ENCODE measurements at regions not wholly inside any gene's neighbourhood (a gene's known extent, or its start where the extent isn't known, plus 50 kb on each side); places are given as distances from the start of the nearest gene placed in this dataset.

GRCh38 chr15:98523912-98524662, 124.3 kb upstream of the IGF1R start:
- TF ChIP-seq GATA3 (IDR thresholded peaks at IDR 0.05; ENCODE audit: low read depth, low read length) (no peak), GATA2 (IDR thresholded peaks at IDR 0.05; ENCODE audit: low read depth, low read length) (no peak)

DNA sequence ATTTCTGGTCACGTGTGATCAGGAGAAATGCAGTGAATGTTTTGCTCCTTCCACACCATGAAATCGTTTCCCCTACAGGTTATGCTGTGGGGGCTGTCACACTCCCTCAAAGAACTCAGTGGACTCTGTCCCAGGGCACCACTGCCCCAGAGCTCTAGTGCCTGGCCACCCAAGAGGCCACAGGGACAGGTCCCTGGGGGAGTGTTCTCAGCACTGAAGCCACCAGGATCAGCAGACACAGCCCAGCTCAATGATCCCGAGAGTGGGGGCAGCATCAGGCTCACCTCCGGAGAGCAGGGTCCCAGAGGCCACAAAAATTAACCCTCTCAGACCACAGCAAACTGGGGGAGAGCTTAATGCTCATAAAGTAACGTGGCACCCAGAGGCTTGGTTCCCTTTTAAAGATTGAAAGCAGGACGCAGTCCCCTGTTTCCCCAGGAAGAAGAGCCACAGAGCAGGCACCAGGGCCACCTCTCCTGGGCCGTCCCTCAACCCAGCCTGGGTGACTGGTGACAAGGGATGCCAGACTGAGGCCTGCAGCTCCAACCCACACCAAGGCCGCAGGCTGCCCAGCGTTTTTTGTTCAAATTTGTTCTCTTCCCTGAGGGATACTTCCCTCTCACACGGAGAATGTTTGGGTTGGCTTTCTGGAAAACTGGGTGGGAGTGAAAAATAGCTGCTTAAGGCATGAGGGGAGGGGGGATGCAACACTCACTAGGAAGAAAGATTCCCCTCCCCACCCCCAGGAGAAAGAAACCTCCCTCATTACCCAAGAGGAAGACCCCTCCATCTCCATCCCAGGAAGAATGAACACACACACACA, 123.3 kb upstream of the IGF1R start:
- TF ChIP-seq GATA3 (IDR thresholded peaks at IDR 0.05; ENCODE audit: low read depth, low read length) (no peak), GATA2 (IDR thresholded peaks at IDR 0.05; ENCODE audit: low read depth, low read length) (no peak)

GRCh38 chr15:98525661-98526001, 122.7 kb upstream of the IGF1R start:
- TF ChIP-seq GATA3 (IDR thresholded peaks at IDR 0.05; ENCODE audit: low read depth, low read length) (no peak), GATA2 (IDR thresholded peaks at IDR 0.05; ENCODE audit: low read depth, low read length) (no peak)

- TF ChIP-seq GATA3 (IDR thresholded peaks at IDR 0.05; ENCODE audit: low read depth, low read length): no peak
- no peak for TF ChIP-seq GATA2 (IDR thresholded peaks at IDR 0.05; ENCODE audit: low read depth, low read length)
Observed at GRCh38 chr15:98526094-98526493, 122.2 kb upstream of the IGF1R start.

DNA sequence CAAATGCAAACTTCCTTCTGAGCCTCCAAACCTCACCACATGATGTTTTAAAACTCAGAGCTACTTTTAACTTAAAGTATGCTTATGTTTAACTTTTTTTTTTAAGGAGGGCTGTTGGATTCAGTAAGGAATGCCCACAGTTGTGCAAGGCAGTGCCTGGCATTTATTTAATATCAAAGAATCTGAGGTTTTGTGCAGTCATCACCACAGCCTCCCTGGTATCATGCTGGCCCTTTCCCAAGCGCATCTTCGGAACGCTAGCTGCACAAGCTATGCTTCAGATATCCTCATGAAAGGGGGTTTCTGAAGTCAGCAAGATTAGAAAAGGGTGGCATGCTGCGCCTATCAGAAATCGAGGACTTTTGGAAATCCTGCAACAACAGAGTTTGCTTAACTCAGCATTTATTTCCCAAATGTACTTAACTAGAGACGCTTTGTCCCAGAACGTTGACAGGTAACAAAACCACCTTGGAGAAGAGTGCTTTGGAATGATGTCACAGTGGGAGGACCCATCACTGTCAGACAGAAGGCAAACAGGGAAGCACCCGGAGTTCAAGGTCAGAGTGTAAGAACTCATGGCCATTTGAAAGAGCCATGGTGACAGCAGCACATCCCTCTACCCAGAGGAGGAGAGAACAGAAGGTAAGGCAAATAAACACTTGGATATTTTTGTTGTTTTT, 120.2 kb upstream of the IGF1R start:
- TF ChIP-seq GATA3 (IDR thresholded peaks at IDR 0.05; ENCODE audit: low read depth, low read length) (no peak), GATA2 (IDR thresholded peaks at IDR 0.05; ENCODE audit: low read depth, low read length) (no peak)

GRCh38 chr15:98529205-98530145, 118.9 kb upstream of the IGF1R start:
- no peak for TF ChIP-seq GATA3 (IDR thresholded peaks at IDR 0.05; ENCODE audit: low read depth, low read length)
- no peak for TF ChIP-seq GATA2 (IDR thresholded peaks at IDR 0.05; ENCODE audit: low read depth, low read length)

- TF ChIP-seq GATA3 (IDR thresholded peaks at IDR 0.05; ENCODE audit: low read depth, low read length) (no peak), GATA2 (IDR thresholded peaks at IDR 0.05; ENCODE audit: low read depth, low read length) (no peak)
Observed at GRCh38 chr15:98530570-98530969, 117.8 kb upstream of the IGF1R start.

GRCh38 chr15:98532063-98532462, 116.3 kb upstream of the IGF1R start:
- TF ChIP-seq GATA2 (IDR thresholded peaks at IDR 0.05; ENCODE audit: low read depth, low read length) (no peak), GATA3 (IDR thresholded peaks at IDR 0.05; ENCODE audit: low read depth, low read length) (no peak)

DNA sequence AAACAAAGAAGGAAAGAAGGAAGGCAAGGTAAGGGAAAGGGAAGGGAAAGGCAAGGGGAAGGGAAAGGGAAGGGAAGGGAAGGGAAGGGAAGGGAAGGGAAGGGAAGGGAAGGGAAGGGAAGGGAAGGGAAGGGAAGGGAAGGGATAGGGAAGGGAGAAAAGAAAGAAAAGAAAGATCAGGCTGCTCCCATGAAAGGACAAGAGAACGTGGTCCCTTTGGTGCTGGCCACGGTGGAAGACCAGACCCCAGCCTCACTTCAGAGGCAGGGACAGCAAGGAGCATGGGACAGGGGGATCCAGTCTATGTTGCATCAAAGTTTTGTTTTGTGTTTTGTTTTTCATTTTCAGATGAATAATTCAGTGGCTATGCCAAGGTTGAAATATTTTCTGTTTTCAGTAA, 111.4 kb upstream of the IGF1R start:
- TF ChIP-seq GATA3 (IDR thresholded peaks at IDR 0.05; ENCODE audit: low read depth, low read length): no peak
- TF ChIP-seq GATA2 (IDR thresholded peaks at IDR 0.05; ENCODE audit: low read depth, low read length): no peak

GRCh38 chr15:98537516-98538060, 110.8 kb upstream of the IGF1R start:
- TF ChIP-seq GATA2 (IDR thresholded peaks at IDR 0.05; ENCODE audit: low read depth, low read length) (no peak), GATA3 (IDR thresholded peaks at IDR 0.05; ENCODE audit: low read depth, low read length) (no peak)

GRCh38 chr15:98541519-98541918, 106.8 kb upstream of the IGF1R start:
- TF ChIP-seq GATA2 (IDR thresholded peaks at IDR 0.05; ENCODE audit: low read depth, low read length) (no peak), GATA3 (IDR thresholded peaks at IDR 0.05; ENCODE audit: low read depth, low read length) (no peak)

DNA sequence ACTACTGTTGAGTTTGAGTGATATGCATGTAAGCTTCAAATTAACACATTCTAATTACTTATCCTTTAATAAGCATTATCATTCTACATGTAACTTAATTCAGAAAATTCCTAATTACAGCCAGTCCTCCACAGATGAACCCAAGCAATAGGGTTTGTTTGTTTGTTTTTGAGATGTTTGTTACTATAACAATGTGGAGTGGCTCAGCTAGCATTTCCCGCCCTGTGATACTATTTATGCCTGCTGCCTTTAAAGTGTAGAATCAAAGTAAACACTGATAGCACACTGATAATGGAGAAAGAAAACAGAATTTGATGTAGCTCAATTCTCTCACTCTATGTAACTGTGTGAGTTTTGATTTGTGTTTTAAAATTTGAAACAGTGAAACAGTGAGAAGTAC, 105.1 kb upstream of the IGF1R start:
- TF ChIP-seq GATA2 (IDR thresholded peaks at IDR 0.05; ENCODE audit: low read depth, low read length) (no peak), GATA3 (IDR thresholded peaks at IDR 0.05; ENCODE audit: low read depth, low read length) (no peak)

GRCh38 chr15:98546329-98546728, 102.0 kb upstream of the IGF1R start:
- TF ChIP-seq GATA2 (IDR thresholded peaks at IDR 0.05; ENCODE audit: low read depth, low read length) (no peak), GATA3 (IDR thresholded peaks at IDR 0.05; ENCODE audit: low read depth, low read length) (no peak)
